SK-N-MC (cell line): ENCODE measurements at regions not wholly inside any gene's neighbourhood (a gene's known extent, or its start where the extent isn't known, plus 50 kb on each side); places are given as distances from the start of the nearest gene placed in this dataset.

Experiments used
- EZH2 ChIP-seq: fragments of 200-600 bp; sonication (generic); IDR thresholded peaks from one replicate; pipeline ENCODE4 v1.6.1; 2017; ENCODE audit warnings: antibody characterized with exemption
- POLR2AphosphoS5 ChIP-seq: IDR thresholded peaks from 2 replicates; pipeline ENCODE4 v1.6.1; 2012; ENCODE audit warnings: mild to moderate bottlenecking, low read depth, low read length, borderline replicate concordance

GRCh38 chr4:137226221-137226620 lies 306.1 kb downstream of the PCDH18 start:
- TF ChIP-seq EZH2 (no peak), POLR2AphosphoS5 (no peak)
